KMS-11 (cell line): ENCODE measurements at regions not wholly inside any gene's neighbourhood (a gene's known extent, or its start where the extent isn't known, plus 50 kb on each side); places are given as distances from the start of the nearest gene placed in this dataset.
"Not testable (repeated sequence)": the region's sequence is repeated elsewhere in the genome, so short reads cannot be mapped to it uniquely, and the experiment has no call there.

Source experiments
- H2AFZ ChIP-seq: fragments of 200-600 bp; sonication (generic); 2 replicates; pipeline ENCODE4 v1.6.1; 2016; ENCODE audit warnings: antibody characterized with exemption, mixed run types, low read depth
- H3K27ac ChIP-seq: fragments of 200-600 bp; sonication (generic); 2 replicates; pipeline ENCODE4 v1.6.1; 2016; ENCODE audit warnings: mild to moderate bottlenecking, mixed run types
- H3K27me3 ChIP-seq: fragments of 200-600 bp; sonication (generic); 2 replicates; pipeline ENCODE4 v1.6.1; 2017; ENCODE audit warnings: mild to moderate bottlenecking, low read depth, mixed run types, moderate library complexity; ENCODE audit not compliant: insufficient read depth
- H3K36me3 ChIP-seq: fragments of 200-600 bp; sonication (generic); 2 replicates; pipeline ENCODE4 v1.6.1; 2017; ENCODE audit warnings: mild to moderate bottlenecking, mixed run types; ENCODE audit not compliant: insufficient read depth
- H3K4me1 ChIP-seq: fragments of 200-600 bp; sonication (generic); 2 replicates; pipeline ENCODE4 v1.6.1; 2016; ENCODE audit warnings: mild to moderate bottlenecking, low read depth, mixed run types; ENCODE audit not compliant: poor library complexity, severe bottlenecking
- H3K4me2 ChIP-seq: fragments of 200-600 bp; sonication (generic); 2 replicates; pipeline ENCODE4 v1.7.0; 2016; ENCODE audit warnings: mild to moderate bottlenecking, mixed run types
- H3K4me3 ChIP-seq: fragments of 200-600 bp; sonication (generic); IDR thresholded peaks from 2 replicates; pipeline ENCODE4 v1.6.1; 2017; ENCODE audit warnings: low read depth, low read length, mixed read lengths; ENCODE audit not compliant: insufficient read depth
- H3K79me2 ChIP-seq: fragments of 200-600 bp; sonication (generic); 2 replicates; pipeline ENCODE4 v1.6.1; 2016; ENCODE audit warnings: low read depth, mixed run types; ENCODE audit not compliant: insufficient read depth
- H3K9ac ChIP-seq: fragments of 200-600 bp; sonication (generic); 2 replicates; pipeline ENCODE4 v1.6.1; 2016; ENCODE audit warnings: mild to moderate bottlenecking, mixed run types
- H4K20me1 ChIP-seq: fragments of 200-600 bp; sonication (generic); 2 replicates; pipeline ENCODE4 v1.6.1; 2016; ENCODE audit warnings: mild to moderate bottlenecking, mixed run types; ENCODE audit not compliant: insufficient read depth
- TF ChIP-seq, protein P1 (sequence below): fragments of 200-600 bp; sonication (generic); conservative IDR thresholded peaks from 2 replicates; pipeline ENCODE4 v1.6.1; 2017; ENCODE audit warnings: low read depth, mild to moderate bottlenecking, antibody characterized with exemption, low read length, moderate library complexity, mixed read lengths

DNA sequence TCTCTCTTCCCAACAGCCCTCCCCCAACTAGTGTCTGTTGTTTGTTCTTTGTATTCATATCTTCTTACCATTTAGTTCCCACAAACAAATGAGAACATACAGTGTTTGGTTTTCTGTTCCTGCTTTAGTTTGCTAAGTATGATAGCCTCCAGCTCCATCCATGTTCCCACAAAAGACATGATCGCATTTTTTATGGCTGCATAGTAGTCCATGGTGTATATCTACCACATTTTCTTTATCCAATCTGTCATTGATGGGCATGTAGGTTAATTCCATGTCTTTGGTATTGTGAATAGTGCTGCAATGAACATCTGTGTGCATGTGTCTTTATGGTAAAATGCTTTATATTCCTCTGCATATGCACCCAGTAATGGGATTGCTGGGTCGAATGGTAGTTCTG is 283.9 kb upstream of the FGF13 start:
- Histone ChIP-seq H4K20me1 (no peaks in the 10 kb centered on the region), H3K4me3 (no peak overlapping the region), H3K27me3 (no peaks in the 10 kb centered on the region), H3K27ac (no peak overlapping the region), H3K9ac (no peak overlapping the region), H3K79me2 (no peaks in the 10 kb centered on the region), H3K4me2 (no peak overlapping the region), H2AFZ (no peak overlapping the region), H3K36me3 (no peaks in the 10 kb centered on the region), H3K4me1 (no peaks in the 10 kb centered on the region)
- TF ChIP-seq, protein P1, sequence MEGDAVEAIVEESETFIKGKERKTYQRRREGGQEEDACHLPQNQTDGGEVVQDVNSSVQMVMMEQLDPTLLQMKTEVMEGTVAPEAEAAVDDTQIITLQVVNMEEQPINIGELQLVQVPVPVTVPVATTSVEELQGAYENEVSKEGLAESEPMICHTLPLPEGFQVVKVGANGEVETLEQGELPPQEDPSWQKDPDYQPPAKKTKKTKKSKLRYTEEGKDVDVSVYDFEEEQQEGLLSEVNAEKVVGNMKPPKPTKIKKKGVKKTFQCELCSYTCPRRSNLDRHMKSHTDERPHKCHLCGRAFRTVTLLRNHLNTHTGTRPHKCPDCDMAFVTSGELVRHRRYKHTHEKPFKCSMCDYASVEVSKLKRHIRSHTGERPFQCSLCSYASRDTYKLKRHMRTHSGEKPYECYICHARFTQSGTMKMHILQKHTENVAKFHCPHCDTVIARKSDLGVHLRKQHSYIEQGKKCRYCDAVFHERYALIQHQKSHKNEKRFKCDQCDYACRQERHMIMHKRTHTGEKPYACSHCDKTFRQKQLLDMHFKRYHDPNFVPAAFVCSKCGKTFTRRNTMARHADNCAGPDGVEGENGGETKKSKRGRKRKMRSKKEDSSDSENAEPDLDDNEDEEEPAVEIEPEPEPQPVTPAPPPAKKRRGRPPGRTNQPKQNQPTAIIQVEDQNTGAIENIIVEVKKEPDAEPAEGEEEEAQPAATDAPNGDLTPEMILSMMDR: no peak

DNA sequence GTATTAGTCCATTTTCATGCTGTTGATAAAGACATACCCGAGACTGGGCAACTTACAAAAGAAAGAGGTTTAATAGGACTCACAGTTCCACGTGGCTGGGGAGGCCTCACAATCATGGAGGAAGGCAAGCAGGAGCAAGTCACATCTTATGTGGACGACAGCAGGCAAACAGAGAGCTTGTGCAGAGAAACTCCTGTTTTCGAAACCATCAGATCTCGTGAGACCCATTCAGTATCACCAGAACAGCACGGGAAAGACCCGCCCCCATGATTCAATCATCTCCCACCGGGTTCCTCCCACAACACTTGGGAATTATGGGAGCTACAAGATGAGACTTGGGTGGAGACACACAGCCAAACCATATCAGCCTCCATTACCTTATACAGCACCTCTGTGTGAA is 278.9 kb upstream of the FGF13 start:
- not testable (repeated sequence) for H3K27ac ChIP-seq, H3K27me3 ChIP-seq

DNA sequence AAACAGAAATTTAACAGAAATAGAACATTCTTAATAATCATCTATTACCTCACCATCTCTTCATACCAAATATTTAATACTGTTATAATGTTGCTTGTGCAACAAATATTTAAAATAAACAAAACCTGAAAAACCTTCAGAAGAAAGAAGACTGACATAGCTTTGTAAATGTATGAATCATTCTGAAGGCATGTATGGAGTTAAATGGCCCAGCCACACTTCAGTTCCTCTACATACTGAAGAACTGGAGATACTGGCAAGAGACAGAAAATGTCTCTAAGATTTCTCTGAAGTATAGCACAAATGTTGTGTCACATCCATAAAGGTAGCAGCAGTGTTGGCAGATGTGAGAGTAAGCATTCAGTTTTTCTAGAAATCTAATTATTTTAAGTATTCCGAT is 275.3 kb upstream of the FGF13 start:
- TF ChIP-seq, protein P1: no peak
- H3K27ac ChIP-seq: no peak overlapping the region
- no peaks in the 10 kb centered on the region for H3K27me3 ChIP-seq
- no peak overlapping the region for H2AFZ ChIP-seq
- H3K4me3 ChIP-seq: no peak overlapping the region
- H3K4me1 ChIP-seq: no peaks in the 10 kb centered on the region
- H3K79me2 ChIP-seq: no peaks in the 10 kb centered on the region
- no peaks in the 10 kb centered on the region for H3K36me3 ChIP-seq
- H4K20me1 ChIP-seq: no peaks in the 10 kb centered on the region
- H3K9ac ChIP-seq: no peak overlapping the region
- no peak overlapping the region for H3K4me2 ChIP-seq

More for the DNA sequence above, 278.9 kb upstream of the FGF13 start:
- not testable (repeated sequence) for H2AFZ ChIP-seq, H3K79me2 ChIP-seq, H3K36me3 ChIP-seq, H3K4me3 ChIP-seq, H3K4me1 ChIP-seq, H3K4me2 ChIP-seq, H3K9ac ChIP-seq, H4K20me1 ChIP-seq

DNA sequence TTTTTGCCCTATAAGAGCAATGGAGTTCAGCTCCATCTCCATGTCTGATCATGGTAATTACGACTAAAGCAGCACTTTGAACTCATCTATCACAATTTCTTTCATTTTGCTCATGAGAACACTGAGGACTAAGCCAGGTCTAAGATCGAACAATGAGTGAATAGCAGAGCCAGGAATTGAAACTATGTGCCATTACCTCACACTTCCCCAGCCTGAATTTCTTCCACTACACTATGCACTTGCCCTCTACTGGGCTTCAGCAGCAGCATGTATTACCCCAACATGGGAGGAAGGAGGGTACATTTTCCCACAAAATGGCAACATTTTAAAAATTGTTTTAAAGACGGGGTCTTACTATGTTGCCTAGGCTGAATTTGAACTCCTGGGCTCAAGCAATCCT is 274.7 kb upstream of the FGF13 start:
- Histone ChIP-seq H3K36me3 (no peaks in the 10 kb centered on the region), H3K79me2 (no peaks in the 10 kb centered on the region), H3K27ac (no peak overlapping the region), H3K4me1 (no peaks in the 10 kb centered on the region), H3K27me3 (no peaks in the 10 kb centered on the region), H3K4me2 (no peak overlapping the region), H3K9ac (no peak overlapping the region), H3K4me3 (no peak overlapping the region), H4K20me1 (no peaks in the 10 kb centered on the region), H2AFZ (no peak overlapping the region)
- TF ChIP-seq, protein P1: no peak

DNA sequence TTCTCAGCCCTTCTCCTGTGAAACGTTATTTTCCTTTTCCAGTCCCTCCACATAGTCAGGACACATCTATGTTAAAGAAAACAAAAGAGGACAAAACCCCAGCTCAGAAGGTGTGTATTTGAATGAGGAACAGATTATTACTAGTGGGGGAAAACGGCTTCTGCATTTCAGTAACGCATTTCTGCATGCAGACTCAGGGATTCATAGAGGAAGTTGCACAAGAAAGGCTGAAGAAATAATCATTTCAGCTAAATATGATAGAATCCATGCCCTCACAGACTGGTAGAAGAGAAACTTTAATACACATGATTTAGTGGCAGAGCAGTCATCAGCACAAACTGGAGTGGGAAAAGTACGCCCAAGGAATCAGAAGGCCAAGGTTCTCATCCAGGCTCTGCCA is 270.8 kb upstream of the FGF13 start:
- TF ChIP-seq, protein P1: no peak
- Histone ChIP-seq H3K27me3 (no peaks in the 10 kb centered on the region), H3K79me2 (no peaks in the 10 kb centered on the region), H3K4me1 (no peaks in the 10 kb centered on the region), H4K20me1 (no peaks in the 10 kb centered on the region), H2AFZ (no peak overlapping the region), H3K9ac (no peak overlapping the region), H3K36me3 (no peaks in the 10 kb centered on the region), H3K27ac (no peak overlapping the region), H3K4me2 (no peak overlapping the region), H3K4me3 (no peak overlapping the region)
